ENCODE measurements at regions not wholly inside any gene's neighbourhood (a gene's known extent, or its start where the extent isn't known, plus 50 kb on each side); places are given as distances from the start of the nearest gene placed in this dataset.

- no peak for DNase-seq
Measured at GRCh38 chr4:20302336-20302735, 50.6 kb downstream of the SLIT2 start.

- no peak for DNase-seq
Measured at GRCh38 chr4:20305976-20306375, 54.3 kb downstream of the SLIT2 start.

- DNase-seq, result no peak
Measured at GRCh38 chr4:20311856-20312255, 60.2 kb downstream of the SLIT2 start.

DNA sequence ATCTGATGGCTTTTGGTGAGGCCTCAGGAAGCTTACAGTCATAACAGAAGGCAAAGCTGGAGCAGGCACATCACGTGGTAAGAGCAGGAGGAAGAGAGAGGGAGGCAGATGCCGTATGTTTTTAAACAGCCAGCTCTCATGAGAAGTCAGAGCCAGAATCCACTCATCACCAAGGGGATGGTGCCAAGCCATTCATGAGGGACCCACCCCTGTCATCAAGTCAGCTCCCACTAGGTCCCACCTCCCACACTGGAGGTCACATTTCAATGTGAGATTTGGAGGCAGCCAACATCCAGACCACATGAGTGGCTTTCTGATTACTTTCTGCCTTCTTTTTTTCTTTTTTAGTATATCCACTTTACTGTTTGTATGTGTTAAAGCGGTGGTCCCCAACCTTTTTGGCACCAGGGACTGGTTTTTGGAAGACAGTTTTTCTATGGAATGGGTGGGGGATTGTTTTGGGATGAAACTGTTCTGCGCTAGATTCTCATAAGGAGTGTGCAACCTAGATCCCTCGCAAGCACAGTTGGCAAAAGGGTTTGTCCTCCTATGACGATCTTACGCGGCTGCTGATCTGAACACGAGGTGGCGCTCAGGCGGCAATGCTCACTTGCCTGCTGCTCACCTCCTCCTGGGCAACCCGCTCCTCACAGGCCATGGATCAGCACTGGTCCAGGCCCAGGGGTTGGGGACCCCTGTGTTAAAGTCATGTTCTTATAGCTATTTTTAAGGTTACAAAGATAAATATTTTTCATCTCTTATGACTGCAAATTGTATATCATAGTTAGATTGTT is 61.7 kb downstream of the SLIT2 start:
- peak; percentile 38 for DNase-seq

DNA sequence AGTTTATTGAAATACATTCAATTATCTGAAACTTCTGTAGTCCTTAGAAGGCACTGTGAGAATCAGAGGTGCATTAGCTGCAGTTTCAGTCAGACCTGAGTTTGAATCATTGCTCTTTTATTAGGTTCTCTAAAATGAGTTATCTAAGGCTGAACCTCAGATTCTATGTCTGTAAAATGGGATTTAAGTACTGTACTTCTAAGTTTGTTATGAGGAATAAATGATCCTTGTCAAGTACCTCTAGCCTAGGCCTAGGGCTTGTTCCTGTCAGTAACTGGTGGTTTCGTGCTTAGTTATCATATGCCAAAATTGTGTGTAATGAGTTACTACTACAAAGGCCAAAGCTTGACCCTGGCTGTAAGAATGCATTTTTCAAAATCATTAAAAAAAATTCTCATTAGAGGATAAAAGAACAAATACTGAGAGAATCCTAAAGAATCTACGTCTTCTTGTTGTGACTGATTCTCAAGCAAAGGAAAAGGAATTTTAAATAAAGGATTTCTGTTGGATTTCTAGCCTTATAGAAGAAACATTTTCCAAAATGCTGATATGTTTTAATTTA is 65.8 kb downstream of the SLIT2 start:
- DNase-seq, result no peak

DNA sequence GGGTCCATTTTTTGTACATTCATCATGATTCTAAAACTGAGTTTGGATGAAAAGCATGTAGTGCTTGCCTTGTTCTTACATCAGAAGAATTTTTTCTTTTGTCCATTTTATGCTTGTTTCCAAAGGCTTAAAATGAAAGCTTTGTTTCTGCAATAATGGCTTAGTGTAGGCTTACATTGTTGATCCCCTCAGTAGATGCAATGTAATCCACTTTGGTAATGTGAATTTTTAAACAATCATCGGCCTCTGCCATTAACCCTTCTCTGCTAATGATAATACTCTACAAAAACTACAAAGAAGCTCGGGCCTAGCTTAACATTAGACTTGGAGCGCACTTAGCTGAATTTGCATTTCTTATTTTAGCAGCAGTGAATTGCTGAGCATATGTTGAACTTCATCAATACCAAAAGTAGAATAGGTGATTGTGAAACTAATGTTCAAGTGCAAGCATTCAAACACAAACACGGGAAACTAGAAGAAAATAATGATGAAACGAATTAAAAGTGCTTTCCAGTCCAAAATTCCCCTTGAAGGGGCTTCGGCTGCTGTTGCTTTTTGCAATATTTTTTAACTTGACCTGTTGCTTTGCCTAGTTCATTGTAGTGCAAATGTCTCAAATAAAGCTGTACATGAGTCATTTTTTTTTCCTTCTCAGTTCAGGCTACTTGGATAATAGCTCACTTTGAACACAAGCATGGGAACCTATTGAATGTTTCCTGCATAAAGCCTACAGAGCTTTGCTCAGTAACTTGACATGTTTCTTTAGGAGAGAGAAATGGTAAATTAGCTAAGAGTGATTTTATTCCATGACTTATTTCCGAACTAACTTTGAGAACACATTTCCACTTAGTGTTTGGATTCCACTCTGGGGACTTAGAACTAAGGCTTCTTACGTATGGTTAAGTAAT is 66.5 kb downstream of the SLIT2 start:
- DNase-seq, result no peak

DNA sequence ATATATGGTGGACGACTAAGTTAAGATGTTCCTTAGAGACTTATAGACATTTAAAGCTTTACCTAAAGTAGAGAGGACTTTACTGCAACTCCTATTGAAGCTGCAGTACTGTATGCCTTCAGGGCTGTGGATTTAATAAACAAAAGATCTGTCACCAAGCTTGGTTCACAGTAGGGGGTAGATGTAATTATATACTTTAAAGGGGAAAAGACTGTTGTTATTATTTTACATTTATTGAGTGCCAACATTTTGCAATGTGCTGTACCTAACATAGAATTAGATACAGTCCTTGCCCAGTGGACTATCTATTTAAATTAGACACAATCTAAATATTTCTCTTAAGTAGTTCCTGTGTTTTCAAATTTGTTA is 67.2 kb downstream of the SLIT2 start:
- DNase-seq, result no peak

DNA sequence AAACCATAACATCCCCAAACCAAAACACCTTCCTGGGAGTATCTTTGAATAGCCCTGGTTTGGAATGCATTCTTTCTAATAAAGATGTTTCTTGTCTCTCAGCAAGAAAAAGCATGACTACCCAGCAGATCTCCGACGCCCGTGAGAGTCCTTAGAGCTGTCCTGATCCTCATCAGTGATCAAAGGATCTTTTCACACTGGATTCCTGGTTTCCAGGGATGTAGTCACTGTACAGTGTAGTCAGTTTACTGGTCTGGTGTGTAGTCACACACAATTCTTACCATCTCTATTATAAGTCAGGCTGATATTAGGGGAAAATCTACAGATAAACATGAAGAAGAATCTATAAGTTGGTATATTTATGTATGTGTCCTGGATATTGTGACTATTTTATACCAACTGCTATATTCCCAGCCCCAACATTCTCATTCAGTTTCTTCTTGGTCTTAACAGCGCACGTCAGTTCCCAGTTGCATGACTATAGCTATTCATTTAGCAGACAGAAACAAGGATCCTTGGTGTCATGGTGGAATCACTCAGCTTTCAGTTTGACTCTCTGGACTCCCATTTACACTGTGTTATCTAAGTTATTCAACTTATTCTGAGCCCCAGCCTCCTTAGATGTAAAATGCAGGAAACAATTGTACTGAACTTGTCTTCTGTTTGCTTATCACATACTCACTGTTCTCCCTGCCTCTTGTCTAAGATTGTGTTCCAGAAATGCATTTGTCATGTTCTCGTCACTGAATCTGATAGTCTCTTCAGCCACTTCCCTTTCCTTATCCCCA is 68.3 kb downstream of the SLIT2 start:
- DNase-seq, result no peak

DNA sequence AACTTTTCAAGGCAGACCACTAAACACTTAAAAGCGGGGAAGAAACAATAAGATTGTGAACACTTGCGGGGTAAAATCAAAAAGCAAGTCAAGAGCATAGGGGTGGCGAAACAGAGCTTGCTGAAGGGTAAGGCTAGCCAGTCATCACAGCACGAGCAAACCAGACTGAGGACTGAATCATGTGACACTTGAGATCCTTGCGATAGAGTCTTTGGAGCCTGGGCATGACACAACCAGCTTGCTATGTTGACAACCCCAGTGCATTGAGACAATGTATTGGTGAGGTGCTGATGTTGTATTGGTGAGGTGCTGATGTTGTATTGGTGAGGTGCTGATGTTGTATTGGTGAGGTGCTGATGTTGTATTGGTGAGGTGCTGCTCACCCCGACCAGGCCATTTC is 72.3 kb downstream of the SLIT2 start:
- no peak for DNase-seq

- no peak for DNase-seq
Measured at GRCh38 chr4:20326460-20326859, 74.8 kb downstream of the SLIT2 start.

- DNase-seq, result no peak
Measured at GRCh38 chr4:20326977-20327376, 75.3 kb downstream of the SLIT2 start.

DNA sequence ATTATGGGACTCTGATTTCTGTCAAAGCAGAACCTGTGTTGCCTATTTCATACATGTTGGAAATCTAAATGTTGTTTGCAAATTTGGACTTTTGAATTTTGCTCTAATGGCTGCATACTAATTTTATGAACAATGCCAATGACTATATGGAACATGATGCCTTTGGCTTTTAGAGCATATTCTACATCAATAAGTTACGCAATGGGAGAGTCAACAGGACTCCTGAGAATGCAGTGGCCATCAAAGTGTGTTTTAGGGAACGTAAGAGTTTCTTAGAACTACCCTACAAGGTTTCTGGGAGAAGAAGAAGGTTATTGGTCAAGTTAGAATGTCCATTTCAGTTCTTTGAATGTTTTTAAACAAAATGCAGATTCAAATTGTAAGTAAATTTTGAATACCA is 76.1 kb downstream of the SLIT2 start:
- no peak for DNase-seq

GRCh38 chr4:20331642-20332041 is 79.9 kb downstream of the SLIT2 start:
- no peak for DNase-seq

- DNase-seq, result no peak
Measured at GRCh38 chr4:20333141-20333715, 81.5 kb downstream of the SLIT2 start.

DNA sequence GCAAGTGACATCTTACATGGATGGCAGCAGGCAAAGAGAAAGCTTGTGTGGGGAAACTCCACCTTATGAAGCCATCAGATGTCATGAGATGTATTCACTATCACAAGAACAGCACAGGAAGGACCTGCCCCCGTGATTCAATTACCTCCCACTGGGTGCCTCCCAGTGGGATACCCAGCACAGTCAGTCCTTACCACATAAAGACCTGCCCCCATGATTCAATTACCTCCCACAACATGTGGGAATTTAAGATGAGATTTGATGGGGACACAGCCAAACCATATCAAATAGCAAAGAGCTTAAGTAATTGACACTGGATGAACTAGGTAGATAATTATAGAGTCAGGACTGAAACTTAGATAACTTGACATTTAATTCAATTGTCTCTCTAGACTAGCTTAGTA is 85.6 kb downstream of the SLIT2 start:
- no peak for DNase-seq

DNA sequence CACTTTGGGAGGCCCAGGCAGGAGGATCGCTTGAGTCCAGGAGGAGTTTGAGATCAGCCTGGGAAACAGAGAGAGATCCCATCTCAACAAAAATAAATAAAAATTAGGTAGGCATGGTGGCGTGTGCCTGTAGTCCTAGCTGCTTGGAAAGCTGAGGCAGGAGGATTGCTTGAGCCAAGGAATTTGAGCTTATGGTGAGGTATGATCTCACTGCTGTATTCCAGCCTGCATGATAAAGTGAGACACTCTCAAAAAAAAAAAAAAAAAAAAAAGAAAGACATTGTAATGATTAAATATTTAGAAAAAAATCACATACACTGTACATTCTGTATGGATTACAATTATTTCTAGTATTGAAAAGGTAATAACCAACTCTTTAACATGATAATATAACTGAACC is 87.1 kb downstream of the SLIT2 start:
- DNase-seq, result no peak

GRCh38 chr4:20341134-20341738 is 89.5 kb downstream of the SLIT2 start:
- DNase-seq, result no peak

GRCh38 chr4:20347531-20347930 is 95.8 kb downstream of the SLIT2 start:
- no peak for DNase-seq

DNA sequence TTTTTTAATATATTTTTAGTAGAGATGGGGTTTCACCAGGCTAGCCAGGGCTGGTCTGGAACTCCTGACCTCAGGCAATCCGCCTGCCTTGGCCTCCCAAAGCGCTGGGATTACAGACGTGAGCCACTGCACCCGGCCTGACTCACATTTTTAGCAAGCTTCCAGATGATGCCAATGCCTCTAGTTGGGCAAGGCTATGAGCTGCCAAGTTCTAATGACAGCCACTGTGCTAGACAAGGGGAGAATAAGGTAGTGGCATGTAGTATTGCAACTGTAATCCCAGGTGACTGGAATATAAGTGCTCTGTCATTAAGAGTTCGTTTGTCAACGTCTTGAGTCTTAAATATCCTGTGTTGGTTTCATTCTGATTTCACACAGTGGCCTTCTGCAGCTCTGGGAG is 96.7 kb downstream of the SLIT2 start:
- no peak for DNase-seq

DNA sequence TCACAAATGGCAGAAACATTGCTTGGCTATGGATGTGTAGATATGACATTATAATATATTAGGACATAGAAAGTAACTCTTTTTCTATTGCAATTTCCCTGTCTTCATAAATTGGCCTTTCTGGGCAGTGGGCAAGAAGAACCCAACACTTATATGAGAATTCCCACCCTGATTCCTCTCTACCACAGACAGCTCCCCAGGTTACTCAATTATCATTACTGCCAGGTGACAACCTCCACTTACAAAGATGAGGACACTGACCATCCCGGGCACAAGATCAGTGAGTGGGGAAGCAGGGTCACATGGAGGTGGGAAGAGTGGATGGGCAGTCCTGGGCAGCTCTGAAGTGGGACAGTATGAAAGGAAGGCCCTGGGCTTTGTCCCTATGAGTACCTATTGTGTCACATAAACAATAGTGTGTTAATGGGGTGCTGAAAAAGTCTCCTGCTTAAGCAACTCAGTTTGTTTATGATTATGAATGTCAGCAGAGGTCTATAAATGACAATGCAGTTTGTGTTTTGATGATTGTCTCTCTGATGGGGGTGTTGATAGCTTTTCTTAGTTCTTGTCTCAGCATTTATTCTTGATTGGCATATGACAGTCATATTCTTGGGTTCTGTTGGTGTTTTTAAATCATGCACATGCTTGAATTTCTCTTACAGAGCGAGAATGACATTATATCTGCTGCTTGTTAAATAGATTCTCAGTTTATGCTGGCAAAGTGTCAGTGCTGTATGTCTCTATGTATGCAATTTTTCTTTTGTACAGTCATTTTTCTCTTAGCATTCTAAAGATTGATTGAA is 99.9 kb downstream of the SLIT2 start:
- DNase-seq, result no peak

DNA sequence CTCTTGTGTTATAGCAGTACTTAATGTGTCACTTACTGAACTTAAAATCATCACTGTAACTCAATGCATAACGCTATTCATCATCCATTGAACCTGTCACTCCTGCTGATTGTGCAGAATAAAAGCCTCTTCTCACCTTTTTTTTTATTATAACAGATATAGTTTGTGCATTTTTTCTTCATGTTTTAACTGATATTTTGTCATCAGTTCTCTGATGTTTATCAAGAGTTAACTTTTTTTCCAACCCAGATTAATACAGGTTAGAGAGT is 100.4 kb downstream of the SLIT2 start:
- DNase-seq, result no peak

GRCh38 chr4:20353646-20354045 is 101.9 kb downstream of the SLIT2 start:
- DNase-seq, result no peak

Measured in hematopoietic multipotent progenitor cell treated with erythropoietin and hydrocortisone succinate and interleukin-3 and kit ligand, for 6 days (in vitro differentiated cells).